WTC11 (cell line): ENCODE measurements at regions not wholly inside any gene's neighbourhood (a gene's known extent, or its start where the extent isn't known, plus 50 kb on each side); places are given as distances from the start of the nearest gene placed in this dataset.
A peak's percentile ranks its signal among the peaks of the same experiment; 100 is the strongest.
"Not testable (repeated sequence)": the region's sequence is repeated elsewhere in the genome, so short reads cannot be mapped to it uniquely, and the experiment has no call there.

Source experiments
- ATAC-seq: fragments of 200-7000 bp; cut with Tn5 transposase; 2 replicates; pipeline ENCODE4 v1.10.0; 2021; ENCODE audit warnings: mild to moderate bottlenecking, moderate library complexity
- CTCF ChIA-PET: fragments of 300-600 bp; sonication (Branson Sonifier 250); formaldehyde crosslinking; loops from one replicate; lab custom pipeline; 2021; ENCODE audit warnings: antibody characterized with exemption; lab: Charles Lee
- POLR2A ChIA-PET: fragments of 350-600 bp; sonication (Branson Sonifier 250); formaldehyde crosslinking; loops from one replicate; lab custom pipeline; 2021; ENCODE audit warnings: antibody characterized with exemption; lab: Charles Lee
- DNase-seq: peaks from one replicate; pipeline ENCODE4 v3.0.0; 2021; ENCODE audit warnings: low spot score
- H3K27ac Mint-ChIP-seq: 2 replicates; pipeline ENCODE4 v1.8.0; 2021; ENCODE audit warnings: mixed read lengths
- H3K27me3 Mint-ChIP-seq: 2 replicates; pipeline ENCODE4 v1.8.0; 2021; ENCODE audit warnings: low read depth, mild to moderate bottlenecking, moderate library complexity, mixed read lengths
- H3K36me3 Mint-ChIP-seq: 2 replicates; pipeline ENCODE4 v1.8.0; 2021; ENCODE audit warnings: mixed read lengths
- H3K4me1 Mint-ChIP-seq: 2 replicates; pipeline ENCODE4 v1.8.0; 2022; ENCODE audit warnings: mixed read lengths
- H3K4me3 Mint-ChIP-seq: 2 replicates; pipeline ENCODE4 v1.8.0; 2021; ENCODE audit warnings: mild to moderate bottlenecking, moderate library complexity, mixed read lengths
- H3K9me3 Mint-ChIP-seq: 2 replicates; pipeline ENCODE4 v1.8.0; 2021; ENCODE audit warnings: mixed read lengths
- ATF1 ChIP-seq: sonication (generic); formaldehyde crosslinking; IDR thresholded peaks from 2 replicates; pipeline ENCODE4 v1.8.1; 2023; ENCODE audit warnings: mild to moderate bottlenecking, moderate library complexity, missing genetic modification reagents
- EMX1 ChIP-seq: fragments of 250-450 bp; sonication (Bioruptor Pico); IDR thresholded peaks from 2 replicates; pipeline ENCODE4 v1.8.0; 2021; ENCODE audit warnings: mild to moderate bottlenecking
- ESRRA ChIP-seq: sonication (generic); formaldehyde crosslinking; IDR thresholded peaks from 2 replicates; pipeline ENCODE4 v1.8.1; 2022; ENCODE audit warnings: mild to moderate bottlenecking, missing genetic modification reagents, borderline replicate concordance
- ETV6 ChIP-seq: sonication (generic); formaldehyde crosslinking; IDR thresholded peaks from 2 replicates; pipeline ENCODE4 v1.8.1; 2022; ENCODE audit warnings: mild to moderate bottlenecking, missing genetic modification reagents
- FOXP1 ChIP-seq: sonication (generic); formaldehyde crosslinking; IDR thresholded peaks from 2 replicates; pipeline ENCODE4 v1.8.0; 2022; ENCODE audit warnings: missing genetic modification reagents, mild to moderate bottlenecking, moderate library complexity, borderline replicate concordance
- JAZF1 ChIP-seq: fragments of 250-450 bp; sonication (Bioruptor Pico); IDR thresholded peaks from 2 replicates; pipeline ENCODE4 v1.9.0; 2021; ENCODE audit warnings: moderate library complexity, mild to moderate bottlenecking, inconsistent platforms
- JUN ChIP-seq: sonication (generic); formaldehyde crosslinking; IDR thresholded peaks from 2 replicates; pipeline ENCODE4 v1.8.0; 2023; ENCODE audit warnings: mild to moderate bottlenecking, missing genetic modification reagents
- KAT7 ChIP-seq: sonication (generic); formaldehyde crosslinking; IDR thresholded peaks from 2 replicates; pipeline ENCODE4 v1.8.1; 2023; ENCODE audit warnings: missing genetic modification reagents, mild to moderate bottlenecking, borderline replicate concordance
- NR2C2 ChIP-seq: sonication (generic); formaldehyde crosslinking; IDR thresholded peaks from 2 replicates; pipeline ENCODE4 v1.8.0; 2022; ENCODE audit warnings: mild to moderate bottlenecking, missing genetic modification reagents
- OVOL2 ChIP-seq: fragments of 250-450 bp; sonication (Bioruptor Pico); IDR thresholded peaks from 2 replicates; pipeline ENCODE4 v1.9.0; 2021; ENCODE audit warnings: mild to moderate bottlenecking, borderline replicate concordance
- PRRX2 ChIP-seq: fragments of 250-450 bp; sonication (Bioruptor Pico); IDR thresholded peaks from 2 replicates; pipeline ENCODE4 v1.8.0; 2021; ENCODE audit warnings: mild to moderate bottlenecking
- RORB ChIP-seq: fragments of 250-450 bp; sonication (Bioruptor Pico); IDR thresholded peaks from 2 replicates; pipeline ENCODE4 v1.9.0; 2021; ENCODE audit warnings: mild to moderate bottlenecking
- SP1 ChIP-seq: sonication (generic); formaldehyde crosslinking; conservative IDR thresholded peaks from 2 replicates; pipeline ENCODE4 v1.8.1; 2022; ENCODE audit warnings: missing genetic modification reagents
- TEAD4 ChIP-seq: sonication (generic); formaldehyde crosslinking; IDR thresholded peaks from 2 replicates; pipeline ENCODE4 v1.8.0; 2022; ENCODE audit warnings: mild to moderate bottlenecking, missing genetic modification reagents
- TP53 ChIP-seq: sonication (generic); formaldehyde crosslinking; IDR thresholded peaks from 2 replicates; pipeline ENCODE4 v1.8.1; 2023; ENCODE audit warnings: mild to moderate bottlenecking, missing genetic modification reagents
- ZNF121 ChIP-seq: sonication (generic); formaldehyde crosslinking; IDR thresholded peaks from 2 replicates; pipeline ENCODE4 v1.8.0; 2023; ENCODE audit warnings: missing genetic modification reagents
- ZNF138 ChIP-seq: sonication (generic); formaldehyde crosslinking; conservative IDR thresholded peaks from 2 replicates; pipeline ENCODE4 v1.8.1; 2022; ENCODE audit warnings: mild to moderate bottlenecking, moderate library complexity, missing genetic modification reagents
- ZNF219 ChIP-seq: sonication (generic); formaldehyde crosslinking; IDR thresholded peaks from 2 replicates; pipeline ENCODE4 v1.8.0; 2023; ENCODE audit warnings: missing genetic modification reagents, mild to moderate bottlenecking, borderline replicate concordance
- ZNF263 ChIP-seq: sonication (generic); formaldehyde crosslinking; IDR thresholded peaks from 2 replicates; pipeline ENCODE4 v1.8.1; 2022; ENCODE audit warnings: low read depth, mild to moderate bottlenecking, moderate library complexity, missing genetic modification reagents
- ZNF317 ChIP-seq: sonication (generic); formaldehyde crosslinking; IDR thresholded peaks from 2 replicates; pipeline ENCODE4 v1.8.1; 2023; ENCODE audit warnings: low read depth, mild to moderate bottlenecking, moderate library complexity, missing genetic modification reagents, borderline replicate concordance
- ZNF396 ChIP-seq: fragments of 250-450 bp; sonication (Bioruptor Pico); IDR thresholded peaks from 2 replicates; pipeline ENCODE4 v1.8.0; 2021; ENCODE audit warnings: mild to moderate bottlenecking, moderate library complexity, borderline replicate concordance
- ZNF671 ChIP-seq: fragments of 250-450 bp; sonication (Bioruptor Pico); IDR thresholded peaks from 2 replicates; pipeline ENCODE4 v1.8.0; 2021; ENCODE audit warnings: mild to moderate bottlenecking
- TF ChIP-seq, protein P1 (sequence below): fragments of 250-450 bp; sonication (Bioruptor Pico); IDR thresholded peaks from 2 replicates; pipeline ENCODE4 v2.1.2; 2022; ENCODE audit warnings: mild to moderate bottlenecking, moderate library complexity
- TF ChIP-seq, protein P2 (sequence below): fragments of 250-450 bp; sonication (Bioruptor Pico); IDR thresholded peaks from 2 replicates; pipeline ENCODE4 v1.8.0; 2021; ENCODE audit warnings: mild to moderate bottlenecking
- TF ChIP-seq, protein P3 (sequence below): sonication (generic); formaldehyde crosslinking; IDR thresholded peaks from 2 replicates; pipeline ENCODE4 v1.8.0; 2022; ENCODE audit warnings: mild to moderate bottlenecking, missing genetic modification reagents
- TF ChIP-seq, protein P4 (sequence below): fragments of 250-450 bp; sonication (Bioruptor Pico); conservative IDR thresholded peaks from 2 replicates; pipeline ENCODE4 v1.9.0; 2021; ENCODE audit warnings: mild to moderate bottlenecking
- TF ChIP-seq, protein P5 (sequence below): sonication (generic); formaldehyde crosslinking; conservative IDR thresholded peaks from 2 replicates; pipeline ENCODE4 v1.8.1; 2022; ENCODE audit warnings: mild to moderate bottlenecking, missing genetic modification reagents

DNA sequence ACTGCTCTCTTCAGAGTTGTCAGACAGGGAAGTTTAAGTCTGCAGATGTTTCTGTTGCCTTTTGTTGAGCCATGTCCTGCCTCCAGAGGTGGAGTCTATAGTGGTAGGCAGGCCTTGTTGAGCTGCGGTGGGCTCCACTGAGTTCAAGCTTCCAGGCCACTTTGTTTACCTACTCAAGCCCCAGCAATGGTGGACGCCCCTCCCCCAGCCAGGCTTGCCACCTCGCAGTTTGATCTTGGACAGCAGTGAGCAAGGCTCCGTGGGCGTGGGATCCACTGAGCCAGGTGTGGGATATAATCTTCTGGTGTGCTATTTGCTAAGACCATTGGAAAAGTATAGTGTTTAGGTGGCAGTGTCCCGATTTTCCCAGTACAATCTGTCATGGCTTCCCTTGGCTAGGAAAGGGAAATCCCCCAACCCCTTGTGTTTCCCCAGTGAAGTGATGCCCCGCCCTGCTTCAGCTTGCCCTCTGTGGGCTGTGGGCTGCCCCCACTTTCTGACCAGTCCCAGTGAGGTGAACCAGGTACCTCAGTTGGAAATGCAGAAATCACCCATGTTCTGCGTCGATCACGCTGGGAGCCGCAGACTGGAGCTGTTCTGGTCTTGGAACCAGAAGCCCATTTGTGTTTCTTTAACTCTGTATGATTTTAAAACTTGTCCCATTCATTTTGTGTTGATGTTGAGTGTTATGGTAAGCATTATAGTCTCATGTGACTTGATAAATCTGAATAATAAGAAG, 89.2 kb upstream of the CALCR start:
- Mint-ChIP-seq H3K36me3 (peaks cover 49% of the 10 kb centered on the region), H3K4me1 (peaks cover 37% of the 10 kb centered on the region), H3K27ac (no peak overlapping the region)

DNA sequence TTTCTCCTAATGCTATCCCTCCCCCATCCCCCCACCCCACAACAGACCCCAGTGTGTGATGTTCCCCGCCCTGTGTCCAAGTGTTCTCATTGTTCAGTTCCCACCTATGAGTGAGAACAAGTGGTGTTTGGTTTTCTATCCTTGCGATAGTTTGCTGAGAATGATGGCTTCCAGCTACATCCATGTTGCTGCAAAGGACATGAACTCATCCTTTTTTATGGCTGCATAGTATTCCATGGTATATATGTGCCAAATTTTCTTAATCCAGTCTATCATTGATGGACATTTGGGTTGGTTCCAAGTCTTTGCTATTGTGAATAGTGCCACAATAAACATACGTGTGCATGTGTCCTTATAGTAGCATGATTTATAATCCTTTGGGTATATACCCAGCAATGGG, 83.6 kb upstream of the CALCR start:
- CTCF ChIA-PET, H3K4me3 Mint-ChIP-seq, ATAC-seq, H3K27ac Mint-ChIP-seq, DNase-seq, H3K27me3 Mint-ChIP-seq, POLR2A ChIA-PET: not testable (repeated sequence)
- H3K9me3 Mint-ChIP-seq: peaks cover 36% of the 10 kb centered on the region
- peaks cover 34% of the 10 kb centered on the region for H3K4me1 Mint-ChIP-seq
- peaks cover 58% of the 10 kb centered on the region for H3K36me3 Mint-ChIP-seq

More for the DNA sequence above, 89.2 kb upstream of the CALCR start:
- TF ChIP-seq, protein P1, sequence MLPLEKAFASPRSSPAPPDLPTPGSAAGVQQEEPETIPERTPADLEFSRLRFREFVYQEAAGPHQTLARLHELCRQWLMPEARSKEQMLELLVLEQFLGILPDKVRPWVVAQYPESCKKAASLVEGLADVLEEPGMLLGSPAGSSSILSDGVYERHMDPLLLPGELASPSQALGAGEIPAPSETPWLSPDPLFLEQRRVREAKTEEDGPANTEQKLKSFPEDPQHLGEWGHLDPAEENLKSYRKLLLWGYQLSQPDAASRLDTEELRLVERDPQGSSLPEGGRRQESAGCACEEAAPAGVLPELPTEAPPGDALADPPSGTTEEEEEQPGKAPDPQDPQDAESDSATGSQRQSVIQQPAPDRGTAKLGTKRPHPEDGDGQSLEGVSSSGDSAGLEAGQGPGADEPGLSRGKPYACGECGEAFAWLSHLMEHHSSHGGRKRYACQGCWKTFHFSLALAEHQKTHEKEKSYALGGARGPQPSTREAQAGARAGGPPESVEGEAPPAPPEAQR (CRISPR knock-in tag): no peak
- TF ChIP-seq, all 79 proteins: peak for 0
- CTCF ChIA-PET: no interaction called here
- Mint-ChIP-seq H3K27me3 (no peaks in the 10 kb centered on the region; the same call in 1 of the 2 replicates), H3K4me3 (no peak overlapping the region), H3K9me3 (peaks cover 45% of the 10 kb centered on the region)
- DNase-seq (no peak), ATAC-seq (no peak)
- POLR2A ChIA-PET: no interaction called here

DNA sequence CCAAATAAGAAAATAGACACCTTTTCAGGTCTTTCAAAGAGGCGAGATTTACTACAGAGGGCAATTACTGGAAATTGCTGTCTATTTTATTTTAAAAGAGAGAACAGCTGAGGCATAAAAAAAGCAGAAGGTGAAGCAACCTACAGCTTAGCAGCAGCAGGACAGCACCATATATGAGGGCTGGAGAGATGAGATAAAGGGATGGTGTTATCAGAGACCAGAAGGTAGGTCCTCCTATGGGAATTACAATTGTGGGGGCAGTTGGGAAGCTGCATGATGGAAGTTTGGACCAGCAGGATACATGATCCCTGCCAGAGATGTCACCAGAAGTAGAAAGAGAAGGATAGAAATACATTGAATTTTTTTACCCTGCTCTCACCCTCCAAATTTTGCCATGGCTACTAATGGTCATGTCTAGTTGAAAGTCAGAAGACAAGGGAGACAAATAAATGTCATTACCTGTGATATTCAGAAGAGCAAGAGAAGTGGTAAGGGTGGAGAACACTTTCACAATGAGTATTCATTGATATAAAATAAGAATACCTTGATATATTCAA, 77.2 kb upstream of the CALCR start:
- DNase-seq: no peak
- peak; percentile 47; the same call in 1 of the 2 replicates for ATAC-seq
- Mint-ChIP-seq H3K27me3 (no peaks in the 10 kb centered on the region), H3K4me1 (peaks cover 50% of the 10 kb centered on the region), H3K27ac (peak overlapping the region; percentile 24; the same call in 1 of the 2 replicates), H3K36me3 (peaks cover 7% of the 10 kb centered on the region), H3K9me3 (no peaks in the 10 kb centered on the region), H3K4me3 (no peak overlapping the region)
- ChIA-PET POLR2A (no interaction called here), CTCF (interaction anchor here (0.9 kb wide), 1 partner anchor 30 kb away, joined by 3 read pairs; no protein-coding TSS in a partner anchor)
- TF ChIP-seq, protein P2, sequence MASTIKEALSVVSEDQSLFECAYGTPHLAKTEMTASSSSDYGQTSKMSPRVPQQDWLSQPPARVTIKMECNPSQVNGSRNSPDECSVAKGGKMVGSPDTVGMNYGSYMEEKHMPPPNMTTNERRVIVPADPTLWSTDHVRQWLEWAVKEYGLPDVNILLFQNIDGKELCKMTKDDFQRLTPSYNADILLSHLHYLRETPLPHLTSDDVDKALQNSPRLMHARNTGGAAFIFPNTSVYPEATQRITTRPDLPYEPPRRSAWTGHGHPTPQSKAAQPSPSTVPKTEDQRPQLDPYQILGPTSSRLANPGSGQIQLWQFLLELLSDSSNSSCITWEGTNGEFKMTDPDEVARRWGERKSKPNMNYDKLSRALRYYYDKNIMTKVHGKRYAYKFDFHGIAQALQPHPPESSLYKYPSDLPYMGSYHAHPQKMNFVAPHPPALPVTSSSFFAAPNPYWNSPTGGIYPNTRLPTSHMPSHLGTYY (CRISPR knock-in tag): peak; percentile 58; the same call in 1 of the 2 replicates
- TF ChIP-seq, protein P3, sequence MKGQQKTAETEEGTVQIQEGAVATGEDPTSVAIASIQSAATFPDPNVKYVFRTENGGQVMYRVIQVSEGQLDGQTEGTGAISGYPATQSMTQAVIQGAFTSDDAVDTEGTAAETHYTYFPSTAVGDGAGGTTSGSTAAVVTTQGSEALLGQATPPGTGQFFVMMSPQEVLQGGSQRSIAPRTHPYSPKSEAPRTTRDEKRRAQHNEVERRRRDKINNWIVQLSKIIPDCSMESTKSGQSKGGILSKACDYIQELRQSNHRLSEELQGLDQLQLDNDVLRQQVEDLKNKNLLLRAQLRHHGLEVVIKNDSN: no peak
- TF ChIP-seq ESRRA (CRISPR knock-in tag) (no peak), ZNF263 (CRISPR knock-in tag) (no peak), TP53 (CRISPR knock-in tag) (no peak), ZNF396 (no peak), ATF1 (no peak), SP1 (no peak), EMX1 (CRISPR knock-in tag) (peak; percentile 62; the same call in 1 of the 2 replicates), ZNF138 (CRISPR knock-in tag) (no peak), FOXP1 (CRISPR knock-in tag) (no peak), ZNF121 (CRISPR knock-in tag) (no peak), JUN (no peak), RORB (CRISPR knock-in tag) (no peak), PRRX2 (no peak), OVOL2 (CRISPR knock-in tag) (no peak), KAT7 (CRISPR knock-in tag) (no peak), ZNF671 (CRISPR knock-in tag) (peak; percentile 5; the same call in 1 of the 2 replicates), ZNF317 (no peak), JAZF1 (CRISPR knock-in tag) (no peak), TEAD4 (CRISPR knock-in tag) (no peak), NR2C2 (CRISPR knock-in tag) (no peak), ETV6 (CRISPR knock-in tag) (no peak), ZNF219 (CRISPR knock-in tag) (no peak)
- TF ChIP-seq, protein P4, sequence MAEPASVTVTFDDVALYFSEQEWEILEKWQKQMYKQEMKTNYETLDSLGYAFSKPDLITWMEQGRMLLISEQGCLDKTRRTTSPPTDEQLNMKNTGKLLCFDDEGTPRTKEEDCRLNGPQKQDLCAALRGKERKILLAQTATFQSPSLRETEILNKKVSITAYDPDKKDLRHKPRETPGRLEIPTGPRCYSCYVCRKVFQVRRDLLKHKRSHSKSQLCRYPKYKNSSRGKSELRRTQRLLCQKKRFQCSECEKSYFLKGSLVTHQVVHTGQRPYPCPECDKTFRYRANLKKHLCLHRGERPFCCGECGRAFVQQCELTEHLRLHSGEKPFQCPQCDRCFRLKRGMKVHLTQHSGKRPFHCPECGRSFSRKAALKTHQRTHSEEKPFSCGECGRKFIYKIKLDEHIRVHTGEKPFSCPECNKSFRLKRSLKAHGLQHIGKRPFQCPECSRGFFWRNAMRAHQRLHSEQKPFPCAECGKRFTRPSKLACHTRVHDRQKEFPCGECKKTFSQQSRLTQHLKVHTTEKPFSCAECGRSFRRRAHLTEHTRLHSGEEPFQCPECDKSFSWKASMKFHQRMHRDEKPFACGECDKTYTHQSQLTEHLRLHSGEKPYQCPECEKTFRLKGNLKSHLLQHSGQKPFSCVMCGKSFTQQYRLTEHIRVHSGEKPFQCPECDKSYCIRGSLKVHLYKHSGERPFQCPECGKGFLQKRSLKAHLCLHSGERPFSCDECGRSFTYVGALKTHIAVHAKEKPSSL (CRISPR knock-in tag): no peak
- TF ChIP-seq, protein P5, sequence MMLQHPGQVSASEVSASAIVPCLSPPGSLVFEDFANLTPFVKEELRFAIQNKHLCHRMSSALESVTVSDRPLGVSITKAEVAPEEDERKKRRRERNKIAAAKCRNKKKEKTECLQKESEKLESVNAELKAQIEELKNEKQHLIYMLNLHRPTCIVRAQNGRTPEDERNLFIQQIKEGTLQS (CRISPR knock-in tag): no peak
